CD1c-positive myeloid dendritic cell (primary cell): ENCODE measurements at regions not wholly inside any gene's neighbourhood (a gene's known extent, or its start where the extent isn't known, plus 50 kb on each side); places are given as distances from the start of the nearest gene placed in this dataset.

Experiments
- DNase-seq: peaks from one replicate; pipeline ENCODE4 v3.0.0-alpha.2; 2016; ENCODE audit errors: extremely low spot score

DNA sequence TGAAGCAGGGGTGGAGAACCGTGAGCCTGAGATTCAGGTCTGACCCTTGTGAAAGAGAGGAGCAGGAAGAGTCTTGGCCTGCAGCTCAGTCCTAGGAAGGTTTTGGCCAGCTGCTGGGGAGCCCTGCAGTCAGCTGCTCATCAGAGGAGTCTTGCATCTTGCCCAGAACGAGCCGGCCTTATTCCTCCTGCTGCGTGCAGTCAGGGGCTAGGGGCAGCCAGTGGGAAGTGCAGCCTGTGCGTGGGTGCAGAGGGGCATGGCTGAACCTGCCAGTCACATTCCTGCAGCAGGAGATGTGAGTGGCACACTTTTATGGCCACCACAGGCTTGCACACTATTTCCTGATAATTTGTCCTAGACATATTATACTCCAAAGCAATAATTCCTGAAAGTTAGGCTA is 278.7 kb downstream of the NPR3 start:
- no peak for DNase-seq

DNA sequence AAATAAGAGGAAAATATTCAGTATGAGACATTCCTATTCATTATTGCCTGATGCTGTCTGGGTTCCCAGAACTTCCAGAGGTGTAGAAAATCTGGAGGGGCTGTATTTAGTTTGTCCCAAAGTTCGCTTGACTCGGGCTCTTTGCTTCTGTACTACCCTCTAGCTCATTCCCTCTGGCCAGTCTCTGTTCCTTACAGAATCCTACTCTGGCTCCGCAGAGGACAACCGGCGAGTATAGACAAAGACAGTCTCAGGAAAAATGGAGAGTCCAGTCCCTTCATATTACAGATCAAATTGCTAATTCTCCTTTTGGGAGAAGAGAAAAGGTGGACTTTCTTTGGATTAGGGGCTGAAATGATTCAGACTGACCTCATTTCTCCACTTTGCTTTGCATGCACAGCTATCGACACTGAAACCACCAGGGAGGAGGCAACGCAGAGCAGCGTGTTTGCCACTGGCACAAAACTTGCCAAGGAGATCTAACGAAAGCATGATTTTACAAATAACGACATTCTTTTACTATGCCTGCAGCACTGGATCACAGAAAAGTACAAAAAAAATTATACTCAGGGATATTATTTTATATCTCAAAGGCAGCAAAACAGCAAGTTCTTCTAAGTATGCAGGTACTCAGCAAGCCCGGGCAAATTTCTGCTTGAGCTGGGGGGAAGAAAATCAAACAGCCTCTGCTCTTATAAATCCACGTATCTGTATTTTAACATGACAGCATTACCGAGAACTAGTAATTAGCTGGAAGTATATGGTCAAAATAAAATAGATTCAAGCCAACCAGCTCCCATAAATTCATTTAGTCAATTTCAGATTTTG is 279.7 kb downstream of the NPR3 start:
- no peak for DNase-seq

DNA sequence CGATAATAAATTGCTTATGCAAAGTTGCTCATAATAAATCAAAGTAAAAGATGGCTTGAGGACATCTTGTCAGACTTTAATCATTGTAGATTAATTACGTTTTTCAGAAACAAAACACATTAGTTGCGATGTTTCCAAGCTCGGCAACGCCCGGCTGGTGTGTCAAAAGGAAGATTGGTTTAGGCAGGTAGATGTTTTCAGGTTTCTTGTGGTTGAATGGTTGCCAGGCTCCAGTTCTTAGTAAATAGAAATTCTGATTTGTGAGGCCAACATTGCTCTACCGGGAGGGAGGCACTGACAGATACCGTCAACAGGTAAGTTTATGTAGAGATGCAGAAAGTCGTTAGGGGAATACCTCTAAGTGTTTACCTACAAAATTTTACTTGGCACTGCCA is 280.3 kb downstream of the NPR3 start:
- DNase-seq, result no peak

DNA sequence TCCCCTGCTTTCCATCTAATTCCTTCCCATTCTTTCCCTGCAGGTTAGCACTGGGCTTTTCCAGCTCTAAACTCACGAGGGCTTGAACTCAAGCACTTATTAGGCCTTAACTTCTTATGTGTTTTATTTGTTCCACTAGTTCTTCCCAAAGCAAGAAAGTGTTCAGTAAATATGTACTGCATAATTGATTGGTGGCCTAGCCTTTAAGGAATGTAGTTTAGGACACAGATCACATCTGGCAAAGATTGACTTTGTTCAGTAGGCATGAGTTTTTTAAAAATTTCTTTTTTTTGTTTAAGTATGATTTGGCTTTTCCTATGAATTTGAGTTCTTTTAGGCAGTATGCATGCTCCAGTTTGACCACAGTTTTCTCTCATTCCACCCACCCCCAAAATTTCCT is 285.2 kb downstream of the NPR3 start:
- DNase-seq, result no peak

DNA sequence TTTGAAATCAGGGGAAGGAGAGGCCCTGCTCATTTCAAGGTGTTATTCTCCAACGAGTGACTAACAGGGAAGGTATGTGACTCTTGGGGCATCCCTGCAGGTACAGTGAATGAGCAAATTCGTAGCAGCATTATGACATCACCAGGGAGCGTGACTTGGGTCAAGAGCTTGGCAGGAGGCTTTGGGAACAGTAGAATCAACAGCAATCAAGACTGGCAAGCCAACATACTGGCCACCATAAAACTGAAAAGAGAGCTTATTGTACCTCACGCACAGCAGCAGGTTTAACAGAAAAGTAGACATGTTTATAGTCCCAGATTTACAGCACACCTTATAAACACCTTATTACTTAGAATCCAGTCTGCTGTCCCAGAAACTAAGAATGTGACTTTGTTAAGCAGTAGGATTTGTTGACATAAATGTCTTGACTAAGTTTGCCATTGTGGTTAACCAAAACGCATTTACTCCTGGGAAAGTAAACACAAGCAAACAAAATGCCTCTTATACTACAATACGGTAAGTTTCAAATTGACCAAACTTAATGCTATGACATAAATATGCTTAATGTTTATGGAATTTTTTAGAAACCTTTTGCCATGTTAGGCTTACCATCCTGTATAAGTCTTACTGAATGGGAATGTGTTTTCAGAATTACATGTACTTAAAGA is 297.8 kb downstream of the NPR3 start:
- DNase-seq, result no peak

DNA sequence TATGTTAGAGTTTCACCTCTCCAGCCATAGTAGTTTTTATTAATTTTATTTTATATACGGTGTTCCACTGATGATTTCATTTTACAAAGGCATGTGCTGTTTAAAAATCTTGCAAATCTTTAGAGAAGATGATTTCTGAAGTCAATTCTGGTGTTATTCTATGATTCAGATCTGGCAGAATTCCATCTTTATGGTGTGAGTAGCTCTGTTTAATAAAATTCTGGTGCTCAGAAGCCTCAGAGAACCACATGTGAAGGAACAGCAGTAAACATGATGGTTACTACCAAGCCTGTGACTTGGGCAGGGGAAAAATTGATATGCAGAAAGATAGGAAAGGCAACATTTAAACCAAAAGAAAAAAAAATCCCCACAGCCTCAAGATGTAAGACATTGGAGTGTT is 299.7 kb downstream of the NPR3 start:
- no peak for DNase-seq

DNA sequence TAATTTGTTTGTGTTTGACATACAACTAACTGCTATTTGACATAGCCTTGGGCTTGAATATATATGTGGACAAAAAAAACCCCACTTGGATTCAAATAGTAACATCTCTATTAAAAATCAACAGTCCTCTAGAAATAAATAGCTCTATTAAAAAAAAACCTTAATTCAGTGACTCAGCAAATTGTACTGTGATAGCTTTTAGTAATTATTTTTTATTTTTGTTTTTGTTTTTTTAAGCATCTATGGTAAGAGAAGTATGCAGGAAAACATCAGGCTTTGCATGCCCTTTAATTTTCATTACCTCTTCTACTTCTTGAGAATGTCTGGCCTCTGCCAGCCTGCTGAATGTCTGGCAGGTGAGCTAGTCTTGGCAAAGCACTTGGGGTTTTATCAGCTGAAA is 300.7 kb downstream of the NPR3 start:
- no peak for DNase-seq

DNA sequence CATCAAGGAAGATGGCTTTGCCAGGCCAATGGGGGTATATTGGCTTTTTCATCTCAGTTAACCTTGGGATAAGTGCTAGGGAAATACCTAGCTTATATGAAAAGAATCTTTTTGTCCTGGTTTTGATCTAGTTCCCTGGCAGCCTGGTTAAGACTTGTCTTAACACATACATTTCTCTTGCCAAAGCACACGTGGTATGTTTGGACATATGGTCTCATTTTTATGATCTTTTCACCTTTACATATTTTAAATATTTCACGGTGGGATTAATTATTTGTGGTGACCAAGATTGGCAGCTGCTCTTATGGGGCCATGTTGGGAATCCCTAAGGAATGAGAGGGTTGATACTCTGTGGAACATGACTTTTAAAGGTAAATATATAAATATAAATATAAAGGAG is 312.5 kb downstream of the NPR3 start:
- no peak for DNase-seq

DNA sequence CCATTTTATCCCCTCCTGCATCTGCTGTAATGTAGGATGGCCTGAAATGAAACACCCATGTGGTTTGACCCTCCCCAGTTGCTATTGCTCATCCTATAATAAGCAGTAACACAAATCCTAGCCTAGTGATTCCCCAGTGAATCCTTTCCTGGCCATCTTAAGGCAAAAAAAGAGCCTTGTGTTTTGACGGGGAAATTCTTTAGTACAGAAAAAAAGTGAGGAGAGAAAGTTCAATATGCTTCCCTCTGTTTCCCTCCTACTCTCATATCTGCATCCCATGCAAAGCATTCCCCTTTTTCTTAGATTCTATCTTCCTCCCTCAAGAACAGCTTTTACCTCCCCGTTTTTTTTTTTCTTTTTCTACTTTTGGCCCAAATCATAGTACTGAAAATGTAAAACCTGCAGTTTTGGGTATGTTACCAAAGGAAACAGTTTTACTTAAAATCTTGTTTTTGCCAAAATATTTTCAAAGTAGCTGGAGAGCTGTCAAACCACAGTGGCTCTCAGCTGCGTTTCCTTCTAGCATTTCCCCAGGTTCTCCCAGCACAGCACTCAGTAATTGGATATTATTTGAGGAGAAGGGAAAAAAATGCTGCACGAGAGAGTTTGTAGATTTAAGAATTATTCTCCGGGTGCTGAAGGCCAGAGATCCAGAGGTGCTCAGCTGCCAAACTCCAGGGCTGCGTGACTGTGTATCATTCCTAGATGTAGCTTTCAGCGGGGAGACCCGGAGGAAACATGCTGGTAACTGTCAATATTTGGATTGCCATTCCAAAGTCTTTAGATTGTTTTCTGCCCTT is 321.4 kb downstream of the NPR3 start:
- no peak for DNase-seq

DNA sequence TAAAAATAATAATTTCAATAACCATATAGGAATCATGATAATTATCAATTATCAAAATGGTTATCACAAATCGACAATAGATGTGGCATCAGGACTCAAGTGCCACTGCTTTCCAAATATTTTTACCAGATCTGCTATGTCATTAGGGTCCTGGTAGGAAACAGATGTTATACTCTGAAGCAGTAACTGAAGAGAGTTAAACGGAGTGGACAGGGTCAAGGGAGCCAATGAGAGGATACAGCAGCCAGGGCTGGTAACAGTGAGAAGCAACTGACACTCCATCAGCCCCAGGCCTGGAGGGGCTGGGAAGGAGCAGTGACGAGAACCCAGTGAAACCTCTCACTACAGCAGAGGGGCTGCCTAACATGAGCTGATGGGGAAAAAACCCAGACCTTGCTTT is 322.4 kb downstream of the NPR3 start:
- DNase-seq, result no peak

DNA sequence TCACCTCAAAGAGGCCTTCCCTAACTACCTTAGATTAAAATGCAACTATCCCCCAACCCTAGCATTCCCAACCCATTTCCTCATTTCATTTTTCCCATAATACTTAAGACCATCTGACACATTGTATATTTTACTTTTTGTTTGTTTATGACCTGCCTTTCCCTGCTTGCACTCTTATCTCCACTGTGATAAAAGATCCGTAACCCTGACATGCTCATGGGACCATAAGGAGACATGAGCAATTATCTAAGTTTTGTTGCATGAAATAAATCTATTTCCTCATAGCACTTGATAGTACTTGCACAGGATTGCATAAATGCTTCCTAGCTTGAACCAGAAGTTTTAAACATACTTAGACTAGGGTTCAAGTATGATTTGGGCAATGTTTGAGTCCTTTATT is 323.7 kb downstream of the NPR3 start:
- no peak for DNase-seq

DNA sequence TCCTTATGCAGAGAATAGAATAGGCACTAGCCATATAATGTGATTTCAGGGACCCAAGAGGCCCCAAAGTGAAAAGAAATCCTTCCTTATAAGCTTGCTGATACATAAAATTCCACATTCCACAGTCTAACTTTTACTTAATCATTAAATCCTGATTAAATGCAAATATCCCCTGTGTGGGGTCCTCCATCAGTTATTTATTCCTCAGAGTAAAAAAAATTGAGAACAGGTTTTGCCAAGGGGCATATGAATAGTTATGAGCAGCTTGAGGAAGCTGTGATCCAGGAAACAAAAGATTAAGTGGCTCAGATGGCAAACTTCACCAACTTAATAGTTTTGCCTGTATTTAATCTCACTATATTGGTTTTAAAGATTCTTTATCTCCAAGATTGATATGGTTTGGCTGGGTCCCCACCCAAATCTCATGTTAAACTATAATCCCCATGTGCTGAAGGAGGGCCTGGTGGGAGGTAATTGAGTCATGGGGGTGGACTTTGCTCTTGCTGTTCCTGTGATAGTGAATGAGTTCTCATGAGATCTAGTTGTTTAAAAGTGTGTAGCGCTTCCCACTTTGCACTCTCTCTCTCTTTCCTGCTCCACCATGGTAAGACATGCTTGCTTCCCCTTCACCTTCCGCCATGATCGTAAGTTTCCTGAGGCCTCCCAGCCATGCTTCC is 324.9 kb downstream of the NPR3 start:
- DNase-seq, result no peak

DNA sequence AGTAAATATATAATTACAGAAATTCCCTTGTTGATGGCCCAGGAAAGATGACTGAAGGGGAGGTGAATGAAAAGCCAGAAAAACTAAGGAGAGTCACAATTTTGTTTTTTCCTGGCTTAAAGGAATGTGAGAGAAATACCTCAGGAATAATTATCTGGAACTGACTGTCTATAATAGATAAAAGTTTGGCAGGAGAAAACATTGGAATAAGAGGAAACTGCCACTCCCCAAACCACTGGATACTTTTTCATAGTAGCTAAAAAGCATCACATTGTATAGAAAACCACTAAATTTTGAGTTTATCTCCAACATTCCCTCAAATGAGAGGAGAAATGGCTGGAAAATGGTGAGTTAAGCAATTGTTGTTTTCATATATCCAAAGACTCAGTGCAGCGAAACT is 326.0 kb downstream of the NPR3 start:
- no peak for DNase-seq

DNA sequence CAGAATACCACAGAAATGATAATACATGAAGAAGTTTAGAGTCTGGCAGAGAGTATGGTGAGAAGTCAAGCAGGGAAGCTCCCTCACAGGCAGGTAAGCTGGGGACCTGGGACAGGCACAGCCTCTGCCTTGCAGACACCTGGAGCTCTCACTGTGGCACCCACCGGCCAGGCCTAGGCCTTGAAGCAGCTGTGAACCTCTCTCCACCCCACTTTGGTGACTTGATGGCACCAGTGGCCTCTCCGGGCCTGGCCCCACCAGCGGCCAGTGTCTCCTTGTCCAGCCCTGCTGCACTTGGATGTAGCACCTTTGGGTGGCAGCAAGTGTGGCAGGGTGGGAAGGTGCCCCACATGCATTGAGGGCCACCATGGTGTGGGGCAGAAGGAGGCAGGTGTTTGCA is 330.5 kb downstream of the NPR3 start:
- no peak for DNase-seq

DNA sequence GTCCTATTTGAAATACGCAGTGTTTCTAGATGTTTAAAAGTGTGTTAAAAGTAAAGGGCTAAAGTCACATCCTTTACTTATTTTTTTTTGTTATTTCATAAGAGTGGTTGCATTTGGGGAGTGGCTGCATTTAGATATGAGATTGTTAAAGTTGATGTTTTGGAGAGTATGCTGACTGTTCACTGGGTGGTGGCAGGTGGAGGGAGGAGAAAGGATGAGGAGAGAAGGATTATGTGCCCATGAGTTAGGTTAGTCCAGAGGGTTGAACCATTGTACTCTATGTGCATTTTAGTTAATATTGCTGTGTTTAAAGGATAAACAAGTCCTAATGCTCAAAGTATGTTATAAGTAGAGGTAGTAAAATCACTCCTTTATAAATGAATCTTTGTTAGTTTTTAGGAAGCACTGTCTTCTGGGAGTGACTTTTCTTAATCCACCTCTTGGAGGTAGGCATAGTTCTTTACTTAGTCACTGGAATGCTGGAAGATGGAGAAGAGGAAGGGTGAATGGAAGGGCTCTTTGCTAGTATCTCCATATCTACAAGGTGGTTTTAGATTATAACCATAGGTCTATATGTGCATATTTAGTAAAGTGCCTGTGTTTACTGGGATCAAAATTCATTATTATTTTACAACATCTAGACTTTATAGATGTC is 332.3 kb downstream of the NPR3 start:
- DNase-seq, result no peak

DNA sequence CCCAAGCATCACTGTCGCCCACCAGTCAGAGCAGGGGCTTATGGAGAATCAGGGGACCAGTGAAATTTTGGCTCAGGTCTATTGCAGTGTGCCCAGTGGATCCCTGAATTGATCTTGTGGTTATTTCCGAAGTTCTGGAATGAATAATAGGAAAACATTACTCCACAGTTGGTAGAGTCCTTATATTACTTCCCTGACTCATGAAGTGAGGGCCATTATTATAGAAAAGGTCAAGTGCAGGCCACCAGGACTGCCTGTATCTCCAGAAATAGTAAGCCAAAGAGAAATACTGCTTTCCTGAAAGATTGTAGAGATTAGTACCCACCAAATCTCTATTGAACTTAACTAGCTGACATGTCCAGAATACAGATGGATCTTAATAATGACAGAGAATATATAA is 335.0 kb downstream of the NPR3 start:
- DNase-seq, result no peak

DNA sequence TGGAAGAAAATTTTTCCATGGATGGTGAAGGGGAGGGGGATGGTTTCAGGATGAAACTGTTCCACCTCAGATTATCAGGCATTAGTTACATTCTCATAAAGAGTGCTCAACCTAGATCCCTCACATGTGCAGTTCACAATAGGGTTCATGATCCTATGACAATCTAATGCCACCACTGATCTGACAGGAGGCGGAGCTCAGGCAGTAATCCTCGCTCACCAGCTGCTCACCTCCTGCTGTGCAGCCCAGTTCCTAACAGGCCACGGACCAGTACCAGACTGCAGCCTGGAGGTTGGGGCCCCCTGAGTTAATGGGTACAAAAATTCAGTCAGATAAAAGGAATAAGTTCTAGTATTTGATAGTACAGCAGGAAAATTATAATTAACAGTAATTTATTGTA is 337.2 kb downstream of the NPR3 start:
- DNase-seq, result no peak

DNA sequence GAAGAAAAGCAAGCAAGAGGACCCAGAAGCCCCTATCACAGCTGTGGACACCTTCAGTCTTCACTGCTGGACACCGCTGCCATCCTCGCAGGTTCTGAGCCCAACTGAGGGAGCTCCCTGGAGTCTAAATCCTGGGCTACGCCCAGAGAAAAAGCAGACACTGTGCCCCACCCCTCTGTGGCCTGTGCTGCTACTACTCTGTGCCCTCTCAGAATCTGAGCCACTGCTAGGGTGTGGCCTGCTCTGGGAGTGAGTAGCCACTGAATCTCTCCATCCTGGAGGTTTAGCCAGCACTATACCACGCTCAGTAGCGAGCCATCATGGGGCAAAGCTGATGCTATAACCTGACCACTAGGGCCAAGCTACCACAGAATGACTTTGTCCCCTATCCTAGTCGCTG is 338.2 kb downstream of the NPR3 start:
- no peak for DNase-seq

DNA sequence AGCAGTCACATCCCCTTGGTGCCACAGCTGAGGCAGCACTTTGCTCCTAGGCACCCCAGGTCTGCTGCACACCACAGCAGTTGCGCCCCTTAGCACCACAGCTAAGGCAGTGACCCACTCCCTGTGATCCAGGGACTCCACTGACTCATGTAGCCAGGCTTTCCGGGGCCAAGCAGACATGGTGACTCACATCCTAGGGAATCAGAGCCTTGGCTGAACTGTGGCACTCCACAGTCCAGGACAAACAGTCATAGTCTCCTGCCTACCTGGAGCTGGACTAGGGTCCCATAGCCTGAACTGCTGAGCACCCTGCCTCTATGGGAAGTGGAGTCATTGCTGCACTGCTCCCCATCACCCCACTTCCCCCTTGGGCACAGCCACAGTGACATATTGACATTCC is 338.7 kb downstream of the NPR3 start:
- DNase-seq, result no peak

DNA sequence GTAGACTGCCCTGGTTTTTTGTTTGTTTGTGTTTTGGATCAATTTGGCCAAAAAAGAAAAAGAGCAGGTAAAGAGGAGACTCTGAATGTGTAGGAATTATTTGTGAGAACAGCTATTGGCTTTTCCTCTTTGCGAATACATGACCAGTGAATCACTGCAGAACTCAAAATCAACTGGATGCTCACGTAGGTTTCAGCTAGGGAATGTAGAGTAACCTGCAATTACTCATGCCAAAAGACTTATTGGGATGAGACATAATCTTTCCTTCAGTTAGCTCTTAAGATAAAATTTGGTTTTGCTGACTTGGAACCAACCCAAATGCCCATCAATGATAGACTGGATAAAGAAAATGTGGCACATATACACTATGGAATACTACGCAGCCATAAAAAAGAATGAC is 348.0 kb downstream of the NPR3 start:
- DNase-seq, result no peak

DNA sequence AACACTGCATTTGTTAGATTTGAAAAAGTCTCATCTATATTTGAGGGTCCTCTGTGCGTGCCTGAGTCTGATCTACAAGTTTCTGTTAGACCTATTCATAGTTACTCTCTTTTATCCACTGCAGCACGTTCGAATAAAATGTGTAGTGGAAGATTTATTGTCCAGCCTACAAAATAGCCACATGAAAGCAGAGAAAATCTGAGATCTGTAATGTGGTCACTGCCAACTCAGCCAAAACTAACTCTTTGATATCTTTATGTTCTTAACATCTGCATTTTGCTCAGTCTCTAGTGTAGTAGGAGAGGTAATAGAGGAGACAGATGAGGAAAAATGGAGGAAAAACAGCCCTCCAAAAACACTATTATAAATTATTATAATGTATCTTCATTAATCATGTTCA is 354.0 kb downstream of the NPR3 start:
- no peak for DNase-seq

DNA sequence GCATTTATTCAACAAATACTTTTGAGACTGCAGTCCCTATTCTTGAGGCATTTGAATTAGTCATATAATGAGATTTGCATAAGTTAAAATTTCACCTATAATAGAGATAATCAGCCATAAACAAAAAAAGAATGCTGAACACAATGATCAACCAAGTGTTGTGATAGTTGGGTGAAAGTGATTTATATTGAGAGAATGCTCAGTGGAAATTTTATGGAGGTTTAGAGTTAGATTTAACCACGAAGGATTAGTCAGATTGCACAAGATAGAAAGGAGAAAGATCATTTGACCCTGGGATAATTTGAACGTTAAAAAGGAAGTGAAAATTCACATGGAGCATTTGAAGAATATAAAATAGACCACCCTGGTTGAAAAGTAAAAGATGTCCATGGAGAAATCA is 356.2 kb downstream of the NPR3 start:
- no peak for DNase-seq
